KMS-11 (cell line): ENCODE measurements at regions not wholly inside any gene's neighbourhood (a gene's known extent, or its start where the extent isn't known, plus 50 kb on each side); places are given as distances from the start of the nearest gene placed in this dataset.

Source experiments
- H2AFZ ChIP-seq: fragments of 200-600 bp; sonication (generic); 2 replicates; pipeline ENCODE4 v1.6.1; 2016; ENCODE audit warnings: antibody characterized with exemption, mixed run types, low read depth
- H3K27ac ChIP-seq: fragments of 200-600 bp; sonication (generic); 2 replicates; pipeline ENCODE4 v1.6.1; 2016; ENCODE audit warnings: mild to moderate bottlenecking, mixed run types
- H3K27me3 ChIP-seq: fragments of 200-600 bp; sonication (generic); 2 replicates; pipeline ENCODE4 v1.6.1; 2017; ENCODE audit warnings: mild to moderate bottlenecking, low read depth, mixed run types, moderate library complexity; ENCODE audit not compliant: insufficient read depth
- H3K36me3 ChIP-seq: fragments of 200-600 bp; sonication (generic); 2 replicates; pipeline ENCODE4 v1.6.1; 2017; ENCODE audit warnings: mild to moderate bottlenecking, mixed run types; ENCODE audit not compliant: insufficient read depth
- H3K4me1 ChIP-seq: fragments of 200-600 bp; sonication (generic); 2 replicates; pipeline ENCODE4 v1.6.1; 2016; ENCODE audit warnings: mild to moderate bottlenecking, low read depth, mixed run types; ENCODE audit not compliant: poor library complexity, severe bottlenecking
- H3K4me2 ChIP-seq: fragments of 200-600 bp; sonication (generic); 2 replicates; pipeline ENCODE4 v1.7.0; 2016; ENCODE audit warnings: mild to moderate bottlenecking, mixed run types
- H3K4me3 ChIP-seq: fragments of 200-600 bp; sonication (generic); IDR thresholded peaks from 2 replicates; pipeline ENCODE4 v1.6.1; 2017; ENCODE audit warnings: low read depth, low read length, mixed read lengths; ENCODE audit not compliant: insufficient read depth
- H3K79me2 ChIP-seq: fragments of 200-600 bp; sonication (generic); 2 replicates; pipeline ENCODE4 v1.6.1; 2016; ENCODE audit warnings: low read depth, mixed run types; ENCODE audit not compliant: insufficient read depth
- H3K9ac ChIP-seq: fragments of 200-600 bp; sonication (generic); 2 replicates; pipeline ENCODE4 v1.6.1; 2016; ENCODE audit warnings: mild to moderate bottlenecking, mixed run types
- H4K20me1 ChIP-seq: fragments of 200-600 bp; sonication (generic); 2 replicates; pipeline ENCODE4 v1.6.1; 2016; ENCODE audit warnings: mild to moderate bottlenecking, mixed run types; ENCODE audit not compliant: insufficient read depth
- CTCF ChIP-seq: fragments of 200-600 bp; sonication (generic); conservative IDR thresholded peaks from 2 replicates; pipeline ENCODE4 v1.6.1; 2017; ENCODE audit warnings: low read depth, mild to moderate bottlenecking, antibody characterized with exemption, low read length, moderate library complexity, mixed read lengths

- Histone ChIP-seq H3K4me3 (no peak overlapping the region), H3K27ac (no peak overlapping the region), H3K36me3 (no peaks in the 10 kb centered on the region), H2AFZ (no peak overlapping the region), H3K4me1 (no peaks in the 10 kb centered on the region), H3K79me2 (no peaks in the 10 kb centered on the region), H3K27me3 (no peaks in the 10 kb centered on the region), H3K9ac (no peak overlapping the region), H4K20me1 (no peaks in the 10 kb centered on the region), H3K4me2 (no peak overlapping the region)
- TF ChIP-seq CTCF: no peak
Measured at GRCh38 chr3:39752751-39753150, 56.7 kb upstream of the MYRIP start.

GRCh38 chr3:39753391-39753790, 56.0 kb upstream of the MYRIP start:
- H3K27ac ChIP-seq: no peak overlapping the region
- no peak overlapping the region for H2AFZ ChIP-seq
- no peak overlapping the region for H3K4me3 ChIP-seq
- H3K27me3 ChIP-seq: no peaks in the 10 kb centered on the region
- H3K79me2 ChIP-seq: no peaks in the 10 kb centered on the region
- H3K36me3 ChIP-seq: no peaks in the 10 kb centered on the region
- no peak for TF ChIP-seq CTCF
- H3K9ac ChIP-seq: no peak overlapping the region
- H4K20me1 ChIP-seq: no peaks in the 10 kb centered on the region
- H3K4me2 ChIP-seq: no peak overlapping the region
- H3K4me1 ChIP-seq: no peaks in the 10 kb centered on the region

- Histone ChIP-seq H3K9ac (no peak overlapping the region), H4K20me1 (no peaks in the 10 kb centered on the region), H2AFZ (no peak overlapping the region), H3K79me2 (no peaks in the 10 kb centered on the region), H3K27me3 (no peaks in the 10 kb centered on the region), H3K36me3 (no peaks in the 10 kb centered on the region), H3K4me1 (no peaks in the 10 kb centered on the region), H3K27ac (no peak overlapping the region), H3K4me3 (no peak overlapping the region), H3K4me2 (no peak overlapping the region)
- TF ChIP-seq CTCF: no peak
Measured at GRCh38 chr3:39754549-39754948, 54.9 kb upstream of the MYRIP start.

DNA sequence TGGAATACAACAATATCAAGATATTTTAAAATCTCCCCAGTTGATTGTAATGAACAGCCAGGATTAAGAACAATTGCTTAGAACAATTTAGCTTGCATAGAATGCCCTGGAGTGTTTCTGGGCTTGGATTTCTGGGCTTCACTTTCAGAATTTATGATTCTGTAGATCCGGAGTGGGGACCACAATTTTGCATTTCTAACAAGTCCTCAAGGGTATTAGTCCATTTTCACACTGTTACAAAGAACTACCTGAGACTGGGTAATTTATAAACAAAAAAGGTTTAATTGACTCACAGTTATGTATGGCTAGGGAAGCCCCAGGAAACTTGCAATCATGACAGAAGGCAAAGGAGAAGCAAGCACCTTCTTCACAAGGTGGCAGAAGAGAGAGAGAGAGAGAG, 54.3 kb upstream of the MYRIP start:
- Histone ChIP-seq H3K4me1 (no peaks in the 10 kb centered on the region), H3K4me3 (no peak overlapping the region), H3K36me3 (no peaks in the 10 kb centered on the region), H3K4me2 (no peak overlapping the region), H4K20me1 (no peaks in the 10 kb centered on the region), H3K79me2 (no peaks in the 10 kb centered on the region), H3K27me3 (no peaks in the 10 kb centered on the region), H2AFZ (no peak overlapping the region), H3K27ac (no peak overlapping the region), H3K9ac (no peak overlapping the region)
- TF ChIP-seq CTCF: no peak

GRCh38 chr3:39757307-39757706, 52.1 kb upstream of the MYRIP start:
- Histone ChIP-seq H3K9ac (no peak overlapping the region), H3K27ac (no peak overlapping the region), H3K27me3 (no peaks in the 10 kb centered on the region), H3K4me2 (no peak overlapping the region), H2AFZ (no peak overlapping the region), H4K20me1 (no peaks in the 10 kb centered on the region), H3K79me2 (no peaks in the 10 kb centered on the region), H3K4me3 (no peak overlapping the region), H3K4me1 (no peaks in the 10 kb centered on the region), H3K36me3 (no peaks in the 10 kb centered on the region)
- no peak for TF ChIP-seq CTCF
